HG03469 (cell line): ENCODE measurements at regions not wholly inside any gene's neighbourhood (a gene's known extent, or its start where the extent isn't known, plus 50 kb on each side); places are given as distances from the start of the nearest gene placed in this dataset.

Experiments used
- ATAC-seq: cut with Tn5 transposase; IDR thresholded peaks from one replicate; pipeline ENCODE4 v1.9.1; 2021; ENCODE audit warnings: mild to moderate bottlenecking, moderate library complexity, moderate number of reproducible peaks; ENCODE audit not compliant: unreplicated experiment

GRCh38 chr4:106687026-106687425 lies 318.4 kb upstream of the GIMD1 start:
- ATAC-seq = no peak

- no peak for ATAC-seq
Measured at GRCh38 chr4:106681381-106681921, 312.9 kb upstream of the GIMD1 start.

GRCh38 chr4:106679063-106679462 lies 310.5 kb upstream of the GIMD1 start:
- no peak for ATAC-seq

GRCh38 chr4:106677213-106677612 lies 308.6 kb upstream of the GIMD1 start:
- no peak for ATAC-seq

- no peak for ATAC-seq
Measured at GRCh38 chr4:106676173-106676921, 307.8 kb upstream of the GIMD1 start.

GRCh38 chr4:106671716-106672115 lies 303.1 kb upstream of the GIMD1 start:
- no peak for ATAC-seq

- no peak for ATAC-seq
Measured at GRCh38 chr4:106670976-106671375, 302.4 kb upstream of the GIMD1 start.

GRCh38 chr4:106659371-106659770 lies 290.8 kb upstream of the GIMD1 start:
- ATAC-seq = no peak

- no peak for ATAC-seq
Measured at GRCh38 chr4:106652095-106652494, 283.5 kb upstream of the GIMD1 start.

GRCh38 chr4:106650701-106651100 lies 282.1 kb upstream of the GIMD1 start:
- ATAC-seq = no peak

- ATAC-seq = no peak
Measured at GRCh38 chr4:106647451-106647850, 278.9 kb upstream of the GIMD1 start.

- no peak for ATAC-seq
Measured at GRCh38 chr4:106629268-106629625, 260.7 kb upstream of the GIMD1 start.

- no peak for ATAC-seq
Measured at GRCh38 chr4:106628586-106629267, 260.1 kb upstream of the GIMD1 start.

- ATAC-seq = no peak
Measured at GRCh38 chr4:106627051-106627450, 258.5 kb upstream of the GIMD1 start.

GRCh38 chr4:106624671-106625070 lies 256.1 kb upstream of the GIMD1 start:
- ATAC-seq = no peak

- no peak for ATAC-seq
Measured at GRCh38 chr4:106618956-106619355, 250.4 kb upstream of the GIMD1 start.

GRCh38 chr4:106615961-106616360 lies 247.4 kb upstream of the GIMD1 start:
- ATAC-seq = no peak

GRCh38 chr4:106615410-106615945 lies 246.9 kb upstream of the GIMD1 start:
- ATAC-seq = no peak

- ATAC-seq = no peak
Measured at GRCh38 chr4:106614441-106614840, 245.9 kb upstream of the GIMD1 start.

- ATAC-seq = no peak
Measured at GRCh38 chr4:106609917-106610316, 241.3 kb upstream of the GIMD1 start.

- ATAC-seq = no peak
Measured at GRCh38 chr4:106607558-106607957, 239.0 kb upstream of the GIMD1 start.
